Neural progenitor cell (in vitro differentiated cells): ENCODE measurements at regions not wholly inside any gene's neighbourhood (a gene's known extent, or its start where the extent isn't known, plus 50 kb on each side); places are given as distances from the start of the nearest gene placed in this dataset.

Experiments used
- CTCF ChIP-seq: fragments of 200-600 bp; sonication (generic); IDR thresholded peaks from 2 replicates; pipeline ENCODE4 v1.5.1; 2017; ENCODE audit warnings: antibody characterized with exemption, mild to moderate bottlenecking
- EZH2phosphoT487 ChIP-seq: fragments of 200-600 bp; sonication (generic); IDR thresholded peaks from 2 replicates; pipeline ENCODE4 v1.6.1; 2017; ENCODE audit warnings: antibody characterized with exemption

- TF ChIP-seq CTCF (no peak), EZH2phosphoT487 (no peak)
Measured at GRCh38 chr18:69222089-69222488, 178.6 kb upstream of the DOK6 start.
